ENCODE measurements at regions not wholly inside any gene's neighbourhood (a gene's known extent, or its start where the extent isn't known, plus 50 kb on each side); places are given as distances from the start of the nearest gene placed in this dataset.

DNA sequence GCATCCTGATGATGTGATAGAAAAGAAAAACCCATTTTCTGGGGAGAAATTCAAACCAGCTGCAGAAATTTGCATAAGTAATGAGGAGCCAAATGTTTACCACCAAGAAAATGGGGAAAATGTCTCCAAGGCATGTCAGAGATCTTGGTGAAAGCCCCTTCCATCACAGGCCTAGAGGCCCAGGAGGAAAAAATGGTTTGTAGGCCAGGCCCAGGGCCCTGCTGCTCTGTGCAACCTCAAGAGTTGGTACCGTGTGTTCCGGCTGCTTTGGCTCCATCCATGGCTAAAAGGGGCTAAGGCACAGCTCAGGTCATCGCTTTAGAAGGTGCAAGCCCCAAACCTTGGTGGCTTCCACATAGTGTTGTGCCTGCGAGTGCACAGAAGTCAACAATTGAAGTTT is 543.1 kb downstream of the ZNF608 start:
- TF ChIP-seq ZFX (IDR thresholded peaks at IDR 0.05): no peak
- TF ChIP-seq, protein P1, sequence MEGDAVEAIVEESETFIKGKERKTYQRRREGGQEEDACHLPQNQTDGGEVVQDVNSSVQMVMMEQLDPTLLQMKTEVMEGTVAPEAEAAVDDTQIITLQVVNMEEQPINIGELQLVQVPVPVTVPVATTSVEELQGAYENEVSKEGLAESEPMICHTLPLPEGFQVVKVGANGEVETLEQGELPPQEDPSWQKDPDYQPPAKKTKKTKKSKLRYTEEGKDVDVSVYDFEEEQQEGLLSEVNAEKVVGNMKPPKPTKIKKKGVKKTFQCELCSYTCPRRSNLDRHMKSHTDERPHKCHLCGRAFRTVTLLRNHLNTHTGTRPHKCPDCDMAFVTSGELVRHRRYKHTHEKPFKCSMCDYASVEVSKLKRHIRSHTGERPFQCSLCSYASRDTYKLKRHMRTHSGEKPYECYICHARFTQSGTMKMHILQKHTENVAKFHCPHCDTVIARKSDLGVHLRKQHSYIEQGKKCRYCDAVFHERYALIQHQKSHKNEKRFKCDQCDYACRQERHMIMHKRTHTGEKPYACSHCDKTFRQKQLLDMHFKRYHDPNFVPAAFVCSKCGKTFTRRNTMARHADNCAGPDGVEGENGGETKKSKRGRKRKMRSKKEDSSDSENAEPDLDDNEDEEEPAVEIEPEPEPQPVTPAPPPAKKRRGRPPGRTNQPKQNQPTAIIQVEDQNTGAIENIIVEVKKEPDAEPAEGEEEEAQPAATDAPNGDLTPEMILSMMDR (conservative IDR thresholded peaks at IDR 0.05): no peak
- H3K27ac ChIP-seq: no peak overlapping the region

DNA sequence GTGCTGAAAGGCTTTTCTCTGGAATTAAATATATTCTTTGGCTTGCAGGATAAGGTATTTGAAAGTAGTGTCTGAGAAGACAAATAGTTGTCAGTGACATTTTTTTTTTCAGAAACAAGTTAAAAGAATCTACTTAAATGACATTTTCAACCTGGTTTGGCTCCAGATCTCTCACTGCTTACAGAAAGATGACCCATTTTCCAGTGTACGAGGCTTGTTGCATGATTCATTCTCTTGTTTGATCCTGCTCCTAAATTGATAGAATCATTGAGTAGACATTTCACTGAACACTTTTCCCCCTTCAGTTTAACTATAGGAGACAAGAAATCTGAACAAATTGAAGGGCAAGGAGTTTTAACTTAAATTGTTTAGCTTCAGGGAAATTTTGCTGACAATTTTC is 546.1 kb downstream of the ZNF608 start:
- TF ChIP-seq ZFX (IDR thresholded peaks at IDR 0.05): no peak
- TF ChIP-seq, protein P1 (conservative IDR thresholded peaks at IDR 0.05): no peak
- no peak overlapping the region for H3K27ac ChIP-seq

DNA sequence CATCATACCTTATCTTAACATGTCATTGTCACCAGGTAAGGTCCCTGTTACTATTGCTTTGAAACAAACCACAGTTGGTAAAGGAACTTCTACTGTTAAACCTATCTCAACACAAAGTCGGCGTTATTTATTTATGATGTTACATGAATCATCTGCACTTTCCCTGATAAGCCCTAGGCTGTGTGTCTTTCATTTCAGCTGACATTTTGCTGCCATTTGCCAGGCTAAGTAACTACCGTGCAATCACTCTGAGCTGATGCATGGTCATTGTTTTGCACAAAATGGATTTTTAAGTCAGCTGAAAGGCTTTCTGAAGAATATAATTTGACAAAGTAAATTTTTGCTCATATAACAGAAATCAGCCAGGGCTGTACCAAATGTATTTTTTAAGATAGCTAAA is 546.5 kb downstream of the ZNF608 start:
- TF ChIP-seq, protein P1 (conservative IDR thresholded peaks at IDR 0.05): no peak
- no peak for TF ChIP-seq ZFX (IDR thresholded peaks at IDR 0.05)
- no peak overlapping the region for H3K27ac ChIP-seq

- no peak overlapping the region for H3K27ac ChIP-seq
- TF ChIP-seq ZFX (IDR thresholded peaks at IDR 0.05): no peak
- TF ChIP-seq, protein P1 (conservative IDR thresholded peaks at IDR 0.05): no peak
Observed at GRCh38 chr5:124195411-124195810, 551.0 kb downstream of the ZNF608 start.

DNA sequence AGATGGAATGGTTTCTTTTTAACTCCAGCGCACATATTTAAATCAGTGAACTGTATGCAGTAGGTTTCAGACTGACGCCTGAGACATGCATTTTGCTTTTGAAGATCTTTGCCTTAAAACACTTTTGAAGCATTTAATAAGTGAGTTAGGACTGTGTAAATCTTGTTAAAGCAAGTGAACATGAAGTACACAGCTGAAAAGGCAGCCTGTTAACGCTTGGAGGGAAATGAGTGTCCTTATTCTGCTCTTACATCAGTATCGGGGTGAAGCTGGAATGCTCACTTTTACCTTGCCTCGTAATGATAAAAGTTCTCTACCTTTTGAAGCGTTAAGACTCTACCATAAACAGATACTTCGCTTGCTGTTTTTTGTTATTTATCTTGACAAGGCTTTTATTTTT is 552.2 kb downstream of the ZNF608 start:
- H3K27ac ChIP-seq: no peak overlapping the region
- no peak for TF ChIP-seq ZFX (IDR thresholded peaks at IDR 0.05)
- TF ChIP-seq, protein P1 (conservative IDR thresholded peaks at IDR 0.05): no peak

DNA sequence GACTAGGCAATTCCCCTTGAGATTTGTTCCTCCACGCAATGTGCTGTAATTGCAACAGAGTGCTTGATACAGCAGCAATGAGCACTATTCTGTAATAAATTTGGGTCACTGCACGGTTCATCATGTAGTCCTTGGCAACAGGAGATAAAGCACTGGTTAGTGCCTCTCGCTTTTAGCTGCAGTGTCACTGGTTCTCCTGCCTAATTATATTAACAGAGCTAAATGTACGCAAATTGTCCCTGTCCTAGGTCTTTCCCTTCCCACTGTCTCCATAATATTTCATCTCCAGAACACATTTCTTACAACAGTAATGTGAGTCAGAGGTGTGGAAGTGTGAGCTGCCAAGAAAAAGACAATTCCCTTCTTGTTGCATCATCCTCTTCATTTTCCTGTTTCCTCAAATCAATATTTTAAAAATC is 553.1 kb downstream of the ZNF608 start:
- H3K27ac ChIP-seq: no peak overlapping the region
- TF ChIP-seq, protein P1 (conservative IDR thresholded peaks at IDR 0.05): no peak
- no peak for TF ChIP-seq ZFX (IDR thresholded peaks at IDR 0.05)

GRCh38 chr5:124192716-124193115 is 553.7 kb downstream of the ZNF608 start:
- TF ChIP-seq, protein P1 (conservative IDR thresholded peaks at IDR 0.05): no peak
- no peak overlapping the region for H3K27ac ChIP-seq
